Fibroblast of peridontal ligament (primary cell): ENCODE measurements at regions not wholly inside any gene's neighbourhood (a gene's known extent, or its start where the extent isn't known, plus 50 kb on each side); places are given as distances from the start of the nearest gene placed in this dataset.

ENCODE experiments used
- DNase-seq: peaks from one replicate; pipeline ENCODE4 v3.0.0-alpha.2; 2010; ENCODE audit errors: extremely low read depth

DNA sequence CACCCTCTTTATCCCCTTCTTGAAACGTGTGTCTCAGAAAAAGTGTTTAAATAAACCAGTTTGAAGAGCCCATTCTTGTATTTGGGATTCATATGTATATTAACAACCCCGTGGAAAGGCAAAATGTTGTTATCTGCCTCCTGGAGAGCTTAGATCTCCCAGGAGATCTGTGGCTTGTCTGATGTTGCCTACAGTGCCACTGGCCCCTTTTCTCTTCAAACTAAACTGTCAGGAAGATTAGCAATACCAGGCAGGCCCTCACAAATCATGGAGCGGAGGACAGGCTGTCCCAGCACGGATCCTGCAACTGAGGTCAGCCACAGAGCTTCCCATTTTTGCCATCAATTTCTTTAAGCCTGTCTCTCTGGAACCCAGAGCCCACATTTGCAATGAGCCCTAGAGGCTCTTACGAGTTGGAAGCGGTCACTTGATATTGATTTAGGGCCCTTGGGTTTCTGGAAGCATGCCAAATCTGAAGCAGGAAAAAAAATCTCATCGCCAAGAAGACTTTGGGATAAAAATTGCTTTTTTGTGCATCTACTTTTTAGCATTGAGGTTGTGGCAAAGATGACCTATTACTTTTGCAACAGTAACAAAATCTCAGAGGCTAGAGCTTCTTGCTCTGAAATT is 234.1 kb downstream of the OPA1 start:
- DNase-seq: no peak

DNA sequence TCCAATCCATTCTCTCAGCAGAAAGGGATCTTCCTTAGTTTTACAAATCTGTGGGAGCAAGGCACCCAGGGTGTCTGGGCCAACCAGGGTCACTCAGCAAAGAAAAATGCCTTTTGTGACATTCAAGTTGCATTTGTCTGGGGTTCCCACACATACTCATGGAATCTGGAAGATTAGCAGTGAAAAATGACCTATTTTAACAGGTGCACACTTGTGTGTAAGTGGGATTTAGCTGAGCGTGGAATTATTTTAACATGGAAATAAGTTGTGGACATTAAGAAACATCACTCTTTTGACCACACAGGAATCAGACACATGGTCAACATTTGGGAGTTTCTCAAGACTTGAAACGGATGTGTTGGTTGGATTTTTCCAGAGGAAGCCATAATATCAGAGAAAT is 234.9 kb downstream of the OPA1 start:
- DNase-seq: no peak

DNA sequence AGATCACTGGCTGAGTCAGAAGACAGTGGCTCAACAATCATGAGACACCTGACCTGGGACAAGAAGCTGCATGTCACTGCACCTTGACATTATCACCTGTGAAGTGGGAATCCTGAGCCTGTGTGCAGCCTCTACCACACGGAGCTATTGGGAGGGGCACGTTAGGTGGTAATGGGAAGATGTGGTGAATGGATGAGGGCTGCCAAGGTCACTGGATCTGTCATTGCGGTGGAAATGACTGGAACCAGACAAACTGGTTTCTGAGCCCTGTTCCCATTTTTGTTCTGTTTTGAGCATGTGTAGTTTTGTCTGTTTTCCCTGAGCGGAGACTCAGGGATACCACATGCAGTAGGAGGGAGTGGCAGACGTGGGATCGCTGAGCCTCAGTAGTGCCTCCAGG is 235.5 kb downstream of the OPA1 start:
- DNase-seq: no peak

DNA sequence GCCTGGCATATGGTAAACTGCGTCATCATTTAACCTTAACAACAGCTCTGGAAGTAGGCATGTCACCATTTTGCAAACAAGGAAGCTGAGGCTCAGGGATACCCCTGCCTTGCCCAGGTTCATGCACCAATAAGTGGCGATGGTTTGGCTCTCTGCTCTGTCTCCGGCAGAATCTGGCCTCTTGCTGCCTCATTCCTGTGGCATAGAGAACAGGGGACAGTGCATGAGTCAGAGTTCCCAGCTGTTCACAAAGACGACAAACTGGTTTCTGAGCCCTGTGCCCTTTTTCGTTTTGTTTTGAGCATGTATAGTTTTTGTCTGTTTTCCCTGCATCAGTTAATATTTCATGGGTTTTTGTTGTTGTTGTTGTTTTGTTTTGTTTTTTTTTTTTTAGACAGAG is 236.8 kb downstream of the OPA1 start:
- peak; percentile 9 for DNase-seq

DNA sequence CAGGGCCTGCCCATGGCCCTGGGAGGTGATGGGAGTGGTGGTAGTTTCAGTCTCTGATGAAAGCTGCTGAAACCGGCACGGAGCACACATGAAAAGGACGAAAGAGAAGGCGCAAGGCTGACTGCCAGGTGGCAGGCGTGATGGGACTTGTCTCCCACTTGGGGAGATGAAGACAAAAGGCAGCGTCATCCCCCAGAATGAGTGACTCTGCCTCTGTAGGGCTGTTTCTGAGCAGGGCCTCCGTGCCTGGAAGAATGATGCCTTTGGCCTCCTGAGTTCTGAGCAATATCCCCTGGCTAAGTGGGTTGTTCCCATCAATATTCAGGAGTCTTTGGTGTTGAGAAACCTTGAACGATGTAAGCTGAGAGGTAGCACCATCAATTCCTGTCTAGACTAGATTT is 237.8 kb downstream of the OPA1 start:
- no peak for DNase-seq

DNA sequence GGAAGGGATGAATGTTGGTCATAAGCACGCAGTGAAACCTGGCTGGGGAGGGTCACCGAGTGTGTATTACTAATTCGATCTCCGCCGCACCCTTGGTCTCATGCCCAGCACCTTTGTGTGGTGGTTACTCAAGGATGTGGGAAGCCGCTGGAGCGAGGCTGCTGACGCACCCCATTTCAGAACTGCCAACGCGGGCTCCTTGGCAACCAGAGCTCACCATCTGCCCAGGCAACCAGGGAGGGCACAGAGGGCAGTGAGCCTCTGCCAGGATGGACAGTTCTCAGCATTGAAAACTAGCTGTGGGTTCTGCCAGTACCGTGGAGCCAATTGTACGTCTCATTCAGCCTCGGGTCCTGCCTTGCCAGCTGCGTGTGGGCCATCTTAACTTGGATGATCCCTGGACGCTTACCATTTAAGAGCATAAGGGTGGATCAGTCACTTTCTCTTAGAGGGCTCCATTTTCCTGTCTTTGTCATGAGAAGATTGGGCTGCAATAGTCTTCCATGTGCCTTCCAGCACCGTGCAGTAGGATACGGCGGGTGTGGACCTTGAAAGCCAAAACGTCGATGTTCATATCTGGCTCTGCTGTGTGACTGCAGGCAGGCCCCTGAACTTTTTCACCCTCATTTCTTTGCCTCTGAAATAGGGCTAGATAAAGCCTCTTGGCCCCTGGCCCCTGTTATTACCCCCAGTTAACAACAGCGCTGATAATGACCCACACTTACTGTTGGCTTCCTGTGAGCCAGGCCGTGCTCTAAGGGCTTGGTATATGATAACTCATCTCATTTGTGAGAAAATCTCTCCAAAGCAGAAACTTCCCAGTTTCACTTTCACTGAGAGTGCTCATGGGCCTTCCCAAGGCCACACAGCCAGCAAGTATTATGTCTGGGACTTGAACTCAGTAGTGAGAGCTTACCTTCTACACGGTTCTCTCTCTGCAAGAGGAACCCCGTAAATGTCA is 238.8 kb downstream of the OPA1 start:
- DNase-seq: peak; percentile 3

DNA sequence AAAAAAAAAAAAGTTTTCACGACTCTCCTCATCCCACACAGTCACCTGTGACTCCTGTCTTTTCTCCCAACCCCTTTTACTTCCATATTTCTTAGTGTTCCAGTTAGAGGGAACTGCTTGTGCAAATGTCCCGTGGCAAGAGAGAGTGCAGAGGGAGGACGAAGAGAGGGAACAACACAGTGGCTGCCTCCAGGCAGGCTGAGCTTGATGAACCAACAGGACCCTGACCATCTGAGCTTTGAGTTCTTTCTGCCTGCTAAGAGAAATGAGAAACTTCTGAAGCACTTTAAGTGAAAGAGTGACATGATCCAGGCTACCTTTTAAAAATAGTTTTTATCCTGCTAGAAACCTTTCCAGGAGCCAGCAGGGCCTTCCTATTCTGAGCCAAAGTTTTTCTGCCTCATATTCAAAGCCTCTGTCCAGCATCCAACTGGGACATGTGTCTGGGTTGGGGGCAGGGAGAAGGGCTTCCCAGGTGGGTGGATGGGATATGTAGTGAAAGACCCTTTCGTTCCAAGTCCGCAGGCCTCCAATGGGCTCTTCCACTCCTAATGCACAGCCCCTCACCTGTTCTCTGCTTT is 239.9 kb downstream of the OPA1 start:
- no peak for DNase-seq

DNA sequence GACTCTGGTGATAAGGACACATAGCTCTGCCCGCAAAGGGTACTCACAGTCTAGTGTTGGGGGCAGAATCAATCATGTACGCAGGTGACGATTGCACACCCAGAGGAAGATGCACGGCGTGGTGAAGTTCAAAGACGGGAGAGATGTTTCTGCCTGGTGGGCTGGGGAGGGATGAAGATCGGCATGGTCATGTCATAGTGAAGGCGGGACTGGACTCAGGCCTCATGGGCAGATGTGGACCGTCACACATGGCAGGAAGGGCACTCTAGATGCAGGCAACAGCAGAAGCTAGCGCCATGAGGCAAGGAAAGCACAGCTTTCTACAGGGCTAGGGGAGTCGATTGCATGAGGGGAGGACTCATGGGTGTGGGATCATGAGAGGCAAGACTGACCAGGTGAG is 240.6 kb downstream of the OPA1 start:
- DNase-seq: no peak

DNA sequence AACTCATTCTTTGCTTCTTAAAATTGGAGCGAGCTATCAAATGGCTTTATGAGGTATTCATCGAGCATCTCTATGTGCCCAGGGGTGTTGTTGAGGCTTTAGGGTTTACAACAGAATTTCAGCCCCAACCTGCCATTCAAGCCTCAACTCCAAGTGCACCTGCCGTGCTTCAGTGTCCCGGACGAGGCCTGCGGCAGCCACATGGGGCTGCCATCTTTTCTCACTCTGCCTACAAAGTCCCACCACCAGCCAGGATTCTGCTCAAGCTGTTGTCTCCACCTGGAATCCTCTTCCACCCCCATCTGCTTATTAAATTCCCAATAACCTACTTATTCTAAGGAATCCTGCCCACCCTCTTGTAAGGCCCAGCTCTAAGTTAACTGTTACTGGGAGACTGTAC is 242.4 kb downstream of the OPA1 start:
- no peak for DNase-seq

DNA sequence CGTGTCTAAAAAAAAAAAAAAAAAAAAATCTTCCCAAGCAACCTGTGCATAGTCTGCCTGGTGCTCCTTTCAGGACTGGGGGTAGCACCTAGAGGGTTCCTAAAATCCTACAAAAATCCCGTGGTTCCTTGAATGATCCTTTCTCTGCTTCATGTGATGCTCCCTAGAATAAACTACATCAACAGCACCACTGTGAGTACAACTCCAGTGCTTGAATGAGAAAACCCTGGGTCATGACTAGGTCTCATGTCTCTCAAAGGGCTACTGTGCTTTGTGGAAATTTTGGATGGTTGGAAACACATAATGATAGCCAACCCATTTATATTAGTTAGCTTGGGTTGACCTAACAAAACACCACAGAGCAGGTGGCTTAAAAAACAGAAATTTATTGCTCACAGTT is 243.5 kb downstream of the OPA1 start:
- no peak for DNase-seq

DNA sequence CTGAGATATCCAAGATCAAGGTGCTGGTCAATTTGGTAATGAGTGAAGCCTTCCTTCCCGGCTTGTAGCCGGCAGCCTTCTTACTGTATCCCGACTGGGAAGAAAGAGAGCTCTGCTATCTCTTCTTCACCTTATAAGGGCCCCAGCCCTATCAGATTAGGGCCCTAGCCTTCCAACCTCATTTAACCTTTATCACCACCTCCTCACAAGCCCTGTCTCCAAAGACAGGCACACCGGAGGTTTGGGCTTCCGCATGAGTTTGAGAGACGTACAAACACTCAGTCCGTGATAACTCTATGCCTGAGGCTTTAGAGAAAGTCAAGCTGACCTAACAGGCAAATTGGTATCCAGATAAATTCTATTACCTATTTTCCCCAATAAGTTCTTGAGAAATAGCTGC is 243.9 kb downstream of the OPA1 start:
- no peak for DNase-seq

DNA sequence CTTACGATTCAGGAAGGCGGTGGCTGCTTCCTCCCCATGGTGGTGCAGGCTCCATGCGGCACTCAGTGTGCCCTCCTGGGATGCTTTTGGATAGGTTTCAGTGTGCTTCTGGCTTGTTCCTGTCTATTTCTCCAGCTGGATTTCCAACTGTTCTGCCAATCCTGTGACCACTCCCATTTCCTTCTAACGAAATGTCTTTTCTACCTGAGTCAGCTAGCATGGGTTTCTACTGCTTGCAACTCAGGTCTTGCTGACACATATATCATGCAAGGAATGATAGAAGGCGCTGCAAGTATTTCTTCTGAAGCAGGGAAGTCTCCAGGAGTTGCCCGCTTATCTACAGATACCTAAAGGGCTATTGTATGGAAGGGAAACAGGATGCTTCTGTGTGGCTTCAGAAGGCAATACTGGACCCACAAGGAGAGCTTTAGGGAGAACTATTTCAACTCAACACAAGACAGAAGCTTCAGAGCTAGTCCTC is 244.4 kb downstream of the OPA1 start:
- DNase-seq: no peak

DNA sequence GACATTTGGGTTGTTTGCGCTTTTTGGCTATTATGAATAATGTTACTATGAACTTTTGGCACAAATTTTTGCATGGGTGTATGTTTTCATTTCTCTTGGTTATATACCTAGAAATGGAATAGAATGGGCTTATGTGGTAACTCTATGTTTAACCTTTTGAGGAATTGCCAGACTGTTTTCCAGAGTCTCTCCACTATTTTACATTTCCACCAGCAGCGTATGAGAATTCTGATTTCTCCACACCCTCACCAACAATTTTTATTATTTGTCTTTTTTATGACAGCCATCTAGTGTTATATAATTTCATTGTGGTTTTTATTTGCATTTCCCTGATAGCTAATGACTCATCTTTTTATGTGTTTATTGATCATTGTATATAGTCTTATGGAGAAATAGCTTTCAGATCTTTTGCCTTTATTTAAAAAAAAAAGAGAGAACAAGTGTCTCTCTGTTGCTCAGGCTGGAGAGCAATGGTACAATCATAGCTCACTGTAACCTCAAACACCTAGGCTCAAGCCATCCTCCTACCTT is 247.2 kb downstream of the OPA1 start:
- DNase-seq: no peak

DNA sequence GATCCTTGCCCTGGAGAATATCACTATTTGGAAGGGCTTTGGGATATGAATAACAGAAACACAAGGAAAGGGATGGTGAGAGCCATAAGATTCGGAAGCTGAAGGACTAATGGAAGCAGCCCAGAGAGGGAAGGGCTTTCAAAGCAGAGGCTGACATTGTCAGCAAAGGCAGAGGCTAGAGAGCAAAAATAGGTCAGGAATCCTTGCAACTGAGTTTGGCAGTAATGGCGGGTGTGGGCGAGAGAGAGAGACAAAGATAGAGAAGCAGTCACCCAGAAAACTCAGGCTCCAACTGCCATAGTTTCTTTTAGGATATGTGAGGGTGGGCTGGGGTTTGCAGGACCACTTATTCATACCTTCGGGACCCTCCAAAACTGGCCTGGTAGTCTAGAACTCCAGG is 248.6 kb downstream of the OPA1 start:
- DNase-seq: no peak

DNA sequence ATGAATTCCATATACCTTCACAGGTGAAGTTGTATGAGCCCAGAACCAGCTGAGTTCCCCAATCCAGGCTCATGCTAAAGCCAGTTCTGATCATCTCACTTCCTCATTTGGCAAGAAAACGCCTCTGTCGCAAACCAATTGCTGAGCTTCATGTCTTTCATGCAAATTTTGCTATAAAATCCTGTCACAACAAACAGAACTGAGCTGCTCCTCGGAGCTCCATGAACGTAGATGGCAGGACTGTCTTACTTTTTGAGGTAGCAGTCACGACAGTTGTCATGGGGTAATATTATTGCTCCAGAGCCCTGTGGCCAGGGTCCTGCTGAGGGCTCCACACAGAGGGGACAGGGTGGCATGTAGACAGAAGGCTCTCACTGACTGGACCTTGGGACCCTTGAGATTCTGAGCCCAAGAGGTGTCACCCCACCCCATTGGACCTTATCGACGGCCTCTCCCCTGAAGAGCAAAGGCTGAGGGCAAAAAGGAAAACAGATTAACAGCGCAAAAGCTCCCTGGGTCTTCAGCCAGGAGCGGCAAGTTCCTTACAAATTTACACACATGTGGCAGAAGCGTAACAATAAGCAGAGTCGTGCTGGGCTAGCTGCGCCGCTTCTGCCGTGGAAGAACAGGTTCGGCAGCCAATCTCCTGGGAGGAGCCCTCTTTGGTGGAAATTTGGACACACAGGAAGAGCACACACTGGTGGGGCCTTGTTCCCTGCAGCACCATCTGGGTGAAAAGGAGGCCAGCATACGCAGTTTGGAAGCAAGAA is 249.2 kb downstream of the OPA1 start:
- DNase-seq: no peak

DNA sequence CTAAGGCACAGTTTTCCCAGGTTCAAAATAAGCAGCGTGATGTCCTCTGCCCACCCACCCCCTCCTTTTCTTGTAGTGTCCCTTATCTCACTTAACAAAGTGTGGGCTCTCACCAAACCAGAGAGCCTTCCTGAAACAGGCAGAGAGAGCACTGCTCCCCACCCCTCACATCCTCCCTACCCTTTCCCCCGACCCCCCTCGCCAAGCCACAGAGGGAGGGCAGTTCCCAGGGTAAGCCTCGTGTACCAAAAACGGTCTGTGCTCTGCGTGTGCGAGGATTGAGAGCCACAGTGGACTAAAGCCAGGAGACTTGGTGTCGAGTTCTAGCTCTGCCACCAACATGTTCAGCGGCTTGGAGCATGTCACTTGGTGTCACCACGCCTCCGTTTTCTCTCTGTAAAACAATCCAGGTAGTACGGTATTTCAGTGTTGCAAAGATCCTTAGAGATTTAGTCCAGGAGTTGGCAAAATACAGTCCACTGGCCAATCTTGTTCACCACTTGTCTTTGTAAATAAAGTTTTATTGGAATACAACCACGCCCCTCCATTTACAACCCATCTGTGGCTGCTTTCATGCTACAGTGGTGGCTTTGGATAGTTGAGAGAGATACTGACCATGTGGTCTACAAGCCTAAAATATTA is 249.9 kb downstream of the OPA1 start:
- no peak for DNase-seq

DNA sequence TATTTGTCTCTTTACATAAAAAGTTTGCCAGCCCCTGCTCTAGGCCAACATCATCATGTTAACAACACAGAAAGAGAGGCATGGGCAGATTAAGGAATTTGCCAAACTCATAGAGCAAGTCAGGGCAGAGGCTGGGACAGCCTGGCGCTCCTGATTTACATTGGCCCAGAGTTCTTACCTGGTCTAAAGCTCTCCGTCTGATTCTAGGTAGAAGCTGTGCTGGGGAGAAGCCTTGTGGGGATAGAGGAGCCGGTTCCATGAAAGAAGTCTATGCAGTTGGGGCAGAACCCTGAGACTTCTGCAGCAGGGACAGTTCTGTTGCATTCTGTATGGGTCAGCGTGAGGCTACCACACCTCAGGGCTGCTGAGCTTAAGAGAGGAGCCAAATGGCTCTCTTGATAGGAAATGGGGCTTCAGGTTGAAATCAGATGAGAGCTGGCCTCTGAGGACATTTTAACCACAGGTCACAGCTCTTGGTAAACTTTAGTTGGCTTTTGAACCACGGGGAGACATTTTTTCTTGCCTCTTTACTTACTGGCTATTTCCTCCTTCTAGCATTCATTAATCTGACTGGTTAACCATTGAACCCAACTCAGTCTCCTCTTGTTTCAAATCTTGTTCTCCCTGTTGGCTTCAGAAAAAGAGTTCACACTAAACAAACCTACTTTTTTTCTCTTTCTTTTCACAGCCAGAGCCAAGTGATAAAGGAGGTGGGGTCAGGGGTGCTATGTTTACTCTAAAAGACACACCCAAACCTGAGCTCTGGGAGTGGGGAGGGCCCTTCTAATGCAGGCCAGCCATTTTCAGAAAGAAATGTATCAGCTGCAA is 250.7 kb downstream of the OPA1 start:
- no peak for DNase-seq

DNA sequence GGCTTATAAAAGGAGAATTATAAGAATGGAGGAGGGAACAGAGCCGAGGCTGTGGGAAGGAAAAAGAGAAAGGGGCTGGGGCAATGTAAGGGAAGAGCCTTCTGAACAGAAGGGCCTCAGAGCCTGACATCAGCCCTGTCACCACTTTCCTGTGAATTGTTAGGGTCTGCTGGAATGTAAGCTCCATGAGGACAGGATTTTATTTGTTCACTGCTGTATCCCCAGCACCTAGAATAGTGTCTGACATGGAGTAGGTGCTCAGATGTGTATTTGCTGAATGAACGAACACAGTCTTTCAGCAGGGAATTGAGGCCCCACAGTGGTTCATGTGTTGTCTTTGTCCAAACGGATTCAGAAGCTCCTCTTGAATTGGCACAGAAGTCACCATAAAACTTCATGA is 251.5 kb downstream of the OPA1 start:
- no peak for DNase-seq

DNA sequence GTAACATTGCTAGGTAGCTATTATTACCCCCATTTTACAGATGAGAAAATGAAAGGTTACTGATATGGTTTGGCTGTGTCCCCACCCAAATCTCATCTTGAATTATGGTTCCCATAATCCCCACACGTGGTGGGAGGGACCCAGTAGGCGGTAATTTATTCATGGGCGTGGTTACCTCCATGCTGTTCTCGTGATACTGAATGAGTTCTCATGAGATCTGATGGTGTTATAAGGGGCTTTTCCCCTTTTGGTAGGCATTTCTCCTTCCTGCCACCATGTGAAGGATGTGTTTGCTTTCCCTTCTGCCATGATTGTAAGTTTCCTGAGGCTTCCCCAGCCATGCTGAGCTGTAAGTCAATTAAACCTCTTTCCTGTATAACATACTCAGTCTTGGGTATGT is 252.1 kb downstream of the OPA1 start:
- DNase-seq: no peak

DNA sequence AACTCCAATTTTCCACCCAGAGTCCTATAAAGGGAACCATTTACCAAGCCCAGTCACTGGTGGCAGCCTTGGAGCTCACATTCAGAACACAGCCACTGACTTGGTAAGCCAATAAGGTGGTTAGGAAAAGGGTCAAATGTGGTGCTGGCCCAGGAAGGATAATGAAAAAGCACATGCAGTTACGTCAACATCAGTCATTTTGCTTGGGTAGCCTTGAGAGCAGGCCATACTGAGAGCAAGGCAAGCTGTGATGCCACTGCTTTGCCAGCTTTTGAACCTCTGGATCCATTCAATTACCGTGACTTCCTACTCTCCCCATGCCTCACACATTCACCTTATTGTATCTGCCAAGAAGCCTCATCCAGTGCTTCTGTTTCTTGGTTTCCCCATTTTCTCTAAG is 253.6 kb downstream of the OPA1 start:
- DNase-seq: no peak
